ENCODE measurements at regions not wholly inside any gene's neighbourhood (a gene's known extent, or its start where the extent isn't known, plus 50 kb on each side); places are given as distances from the start of the nearest gene placed in this dataset.

- Histone ChIP-seq H3K27ac (ENCODE audit: insufficient read length, low read depth, low read length) (no peak overlapping the region), H3K27me3 (ENCODE audit: insufficient read depth, low read length) (no peaks in the 10 kb centered on the region), H3K9ac (ENCODE audit: extremely low read depth, insufficient read length, low read length) (no peak overlapping the region), H3K4me1 (ENCODE audit: insufficient read depth, low read length) (no peaks in the 10 kb centered on the region), H4K8ac (replicated peaks; ENCODE audit: insufficient read length, low read depth, low read length) (no peak overlapping the region), H2AFZ (ENCODE audit: low read length) (no peak overlapping the region), H3K9me3 (ENCODE audit: control insufficient read depth, low read depth, low read length) (no peaks in the 10 kb centered on the region), H3K4ac (ENCODE audit: low read depth, low read length) (no peak overlapping the region), H3K56ac (ENCODE audit: insufficient read length, low read depth, low read length) (no peak overlapping the region), H2BK5ac (ENCODE audit: insufficient read length, low read length) (no peak overlapping the region), H3K79me2 (ENCODE audit: insufficient read depth, low read length) (no peaks in the 10 kb centered on the region), H3K14ac (ENCODE audit: insufficient read depth, low read length) (no peak overlapping the region), H4K5ac (ENCODE audit: insufficient read length, low read depth, low read length) (no peak overlapping the region), H4K20me1 (ENCODE audit: control insufficient read depth, insufficient read depth, insufficient read length) (no peaks in the 10 kb centered on the region), H3T11ph (ENCODE audit: low read length) (no peak overlapping the region), H2AK5ac (ENCODE audit: insufficient read length, low read length) (no peak overlapping the region), H3K23me2 (ENCODE audit: insufficient read length, low read depth, low read length, poor library complexity, severe bottlenecking) (no peaks in the 10 kb centered on the region), H2BK15ac (ENCODE audit: low read depth, low read length) (no peak overlapping the region), H3K23ac (ENCODE audit: insufficient read length, low read depth, low read length) (no peak overlapping the region), H3K18ac (ENCODE audit: insufficient read length, low read depth, low read length) (no peak overlapping the region), H2BK20ac (ENCODE audit: low read depth, low read length, poor library complexity, severe bottlenecking) (no peak overlapping the region), H4K91ac (ENCODE audit: insufficient read length, low read depth, low read length) (no peak overlapping the region), H3K79me1 (ENCODE audit: insufficient read depth, low read depth, low read length, poor library complexity, severe bottlenecking) (no peaks in the 10 kb centered on the region), H3K4me2 (ENCODE audit: insufficient read depth, insufficient read length, low read length) (no peak overlapping the region), H2BK12ac (ENCODE audit: insufficient read length, low read depth, low read length) (no peak overlapping the region), H2BK120ac (ENCODE audit: low read depth, low read length, poor library complexity, severe bottlenecking) (no peak overlapping the region)
- no peak for DNase-seq
- Mint-ChIP-seq H3K27ac (no peak overlapping the region; a peak in 2 of 7 replicates), H3K9me3 (peaks cover 26 to 27% of the 10 kb centered on the region in 2 experiments), H3K36me3 (ENCODE audit: insufficient read depth in 1 of 3, low read depth in 3 of 3) (peaks cover 7 to 24% (median 10%) of the 10 kb centered on the region in 3 experiments), H3K27me3 (ENCODE audit: low read depth) (peaks cover 2% of the 10 kb centered on the region; the same call in 1 of the 2 replicates), H3K4me1 (peaks cover 4 to 7% of the 10 kb centered on the region in 2 experiments; a peak in 3 of 4 replicates), H3K4me3 (no peak overlapping the region)
- TF ChIP-seq, protein P1, sequence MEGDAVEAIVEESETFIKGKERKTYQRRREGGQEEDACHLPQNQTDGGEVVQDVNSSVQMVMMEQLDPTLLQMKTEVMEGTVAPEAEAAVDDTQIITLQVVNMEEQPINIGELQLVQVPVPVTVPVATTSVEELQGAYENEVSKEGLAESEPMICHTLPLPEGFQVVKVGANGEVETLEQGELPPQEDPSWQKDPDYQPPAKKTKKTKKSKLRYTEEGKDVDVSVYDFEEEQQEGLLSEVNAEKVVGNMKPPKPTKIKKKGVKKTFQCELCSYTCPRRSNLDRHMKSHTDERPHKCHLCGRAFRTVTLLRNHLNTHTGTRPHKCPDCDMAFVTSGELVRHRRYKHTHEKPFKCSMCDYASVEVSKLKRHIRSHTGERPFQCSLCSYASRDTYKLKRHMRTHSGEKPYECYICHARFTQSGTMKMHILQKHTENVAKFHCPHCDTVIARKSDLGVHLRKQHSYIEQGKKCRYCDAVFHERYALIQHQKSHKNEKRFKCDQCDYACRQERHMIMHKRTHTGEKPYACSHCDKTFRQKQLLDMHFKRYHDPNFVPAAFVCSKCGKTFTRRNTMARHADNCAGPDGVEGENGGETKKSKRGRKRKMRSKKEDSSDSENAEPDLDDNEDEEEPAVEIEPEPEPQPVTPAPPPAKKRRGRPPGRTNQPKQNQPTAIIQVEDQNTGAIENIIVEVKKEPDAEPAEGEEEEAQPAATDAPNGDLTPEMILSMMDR (conservative IDR thresholded peaks at IDR 0.05): no peak
- no CpG with 5 or more reads among the region's 2 CpGs for WGBS (ENCODE audit: extremely low coverage, insufficient read length, low lambda C conversion rate)
Measured at GRCh38 chr7:38051311-38051710, 126.7 kb upstream of the STARD3NL start.
